Panc1 (cell line): ENCODE measurements at regions not wholly inside any gene's neighbourhood (a gene's known extent, or its start where the extent isn't known, plus 50 kb on each side); places are given as distances from the start of the nearest gene placed in this dataset.

Experiments used
- ATAC-seq: fragments of 200-7000 bp; cut with Tn5 transposase; 2 replicates; pipeline ENCODE4 v1.9.1; 2020; ENCODE audit warnings: mild to moderate bottlenecking, moderate library complexity
- BruUV-seq: library from RNA; stranded (reverse); fragments of 400-500 nt; replicated peaks from 2 replicates; lab custom pipeline; 2021; lab: Mats Ljungman, UMichigan
- CTCF ChIA-PET: fragments of 300-600 bp; sonication (Branson Sonifier 250); formaldehyde crosslinking; loops from one replicate; lab custom pipeline; 2022; ENCODE audit warnings: antibody characterized with exemption; lab: Charles Lee
- POLR2A ChIA-PET: fragments of 300-600 bp; sonication (Branson Sonifier 250); formaldehyde crosslinking; loops from one replicate; lab custom pipeline; 2022; ENCODE audit warnings: antibody characterized with exemption; lab: Charles Lee
- DNase-seq: peaks from one replicate; pipeline ENCODE4 v3.0.0-alpha.2; 2010; ENCODE audit warnings: low read depth, low spot score
- H3K27ac ChIP-seq: 2 replicates; pipeline ENCODE4 v1.5.1; 2011; ENCODE audit warnings: mild to moderate bottlenecking, low read length, inconsistent platforms
- H3K27me3 ChIP-seq: fragments of 200-500 bp; sonication (Bioruptor generic); 2 replicates; pipeline ENCODE4 v1.6.0; 2014; ENCODE audit warnings: low read length, inconsistent platforms; ENCODE audit not compliant: control insufficient read depth, insufficient read depth
- H3K36me3 ChIP-seq: fragments of 200-500 bp; sonication (Bioruptor generic); 2 replicates; pipeline ENCODE4 v1.5.1; 2014; ENCODE audit warnings: inconsistent platforms, mild to moderate bottlenecking, low read length, moderate library complexity; ENCODE audit not compliant: control insufficient read depth, insufficient read depth
- H3K4me1 ChIP-seq: 2 replicates; pipeline ENCODE4 v1.5.1; 2011; ENCODE audit warnings: inconsistent platforms, mild to moderate bottlenecking, low read length, moderate library complexity; ENCODE audit not compliant: control insufficient read depth, insufficient read depth
- H3K4me3 ChIP-seq, 2 experiments: 2 replicates each; pipeline ENCODE4 v1.5.1; 2011 to 2012; ENCODE audit warnings: low read depth in 2 of 2, low read length in 2 of 2, mild to moderate bottlenecking in 2 of 2, inconsistent platforms in 1 of 2, moderate library complexity in 1 of 2
- H3K9me3 ChIP-seq: fragments of 200-500 bp; sonication (Bioruptor generic); 2 replicates; pipeline ENCODE4 v1.5.1; 2014; ENCODE audit warnings: low read depth, mild to moderate bottlenecking, inconsistent platforms, low read length, moderate library complexity; ENCODE audit not compliant: control insufficient read depth, insufficient read depth
- CTCF ChIP-seq: fragments of 450-650 bp; IDR thresholded peaks from 2 replicates; pipeline ENCODE4 v1.5.1; 2017; ENCODE audit warnings: mild to moderate bottlenecking
- POLR2AphosphoS5 ChIP-seq: IDR thresholded peaks from 2 replicates; pipeline ENCODE4 v1.6.1; 2012; ENCODE audit warnings: mild to moderate bottlenecking, low read depth, low read length, moderate library complexity
- SIN3A ChIP-seq: IDR thresholded peaks from 2 replicates; pipeline ENCODE4 v1.6.1; 2012; ENCODE audit warnings: low read depth, mild to moderate bottlenecking, low read length, moderate library complexity, borderline replicate concordance; ENCODE audit not compliant: insufficient read depth
- TCF7L2 ChIP-seq: IDR thresholded peaks from 2 replicates; pipeline ENCODE4 v1.6.1; 2011; ENCODE audit warnings: mild to moderate bottlenecking, low read depth, low read length, inconsistent platforms
- in situ Hi-C: cut with HindIII; loops from 2 replicates; pipeline ENCODE4 v1.10.0; 2016; ENCODE audit warnings: low sequenced_read_pairs, low pct_unique_long_range_greater_than_20kb
- intact Hi-C: fragments of 100-400 bp; cut with micrococcal nuclease; formaldehyde crosslinking; loops from one replicate; pipeline ENCODE4 v1.10.0; 2022; ENCODE audit not compliant: unreplicated experiment
- TF ChIP-seq, protein P1 (sequence below), 2 experiments: IDR thresholded peaks; 2 replicates each; pipeline ENCODE4 v1.6.1; 2011 to 2012; ENCODE audit warnings: low read depth in 2 of 2, control low read depth in 1 of 2, low read length in 1 of 2, mild to moderate bottlenecking in 1 of 2, moderate library complexity in 1 of 2; ENCODE audit not compliant: insufficient read depth in 1 of 2

- Histone ChIP-seq H3K27ac (no peak overlapping the region), H3K4me3 (no peak overlapping the region), H3K9me3 (no peaks in the 10 kb centered on the region), H3K27me3 (no peaks in the 10 kb centered on the region), H3K36me3 (no peaks in the 10 kb centered on the region), H3K4me1 (no peaks in the 10 kb centered on the region)
- TF ChIP-seq CTCF, result no peak
- TF ChIP-seq, protein P1, sequence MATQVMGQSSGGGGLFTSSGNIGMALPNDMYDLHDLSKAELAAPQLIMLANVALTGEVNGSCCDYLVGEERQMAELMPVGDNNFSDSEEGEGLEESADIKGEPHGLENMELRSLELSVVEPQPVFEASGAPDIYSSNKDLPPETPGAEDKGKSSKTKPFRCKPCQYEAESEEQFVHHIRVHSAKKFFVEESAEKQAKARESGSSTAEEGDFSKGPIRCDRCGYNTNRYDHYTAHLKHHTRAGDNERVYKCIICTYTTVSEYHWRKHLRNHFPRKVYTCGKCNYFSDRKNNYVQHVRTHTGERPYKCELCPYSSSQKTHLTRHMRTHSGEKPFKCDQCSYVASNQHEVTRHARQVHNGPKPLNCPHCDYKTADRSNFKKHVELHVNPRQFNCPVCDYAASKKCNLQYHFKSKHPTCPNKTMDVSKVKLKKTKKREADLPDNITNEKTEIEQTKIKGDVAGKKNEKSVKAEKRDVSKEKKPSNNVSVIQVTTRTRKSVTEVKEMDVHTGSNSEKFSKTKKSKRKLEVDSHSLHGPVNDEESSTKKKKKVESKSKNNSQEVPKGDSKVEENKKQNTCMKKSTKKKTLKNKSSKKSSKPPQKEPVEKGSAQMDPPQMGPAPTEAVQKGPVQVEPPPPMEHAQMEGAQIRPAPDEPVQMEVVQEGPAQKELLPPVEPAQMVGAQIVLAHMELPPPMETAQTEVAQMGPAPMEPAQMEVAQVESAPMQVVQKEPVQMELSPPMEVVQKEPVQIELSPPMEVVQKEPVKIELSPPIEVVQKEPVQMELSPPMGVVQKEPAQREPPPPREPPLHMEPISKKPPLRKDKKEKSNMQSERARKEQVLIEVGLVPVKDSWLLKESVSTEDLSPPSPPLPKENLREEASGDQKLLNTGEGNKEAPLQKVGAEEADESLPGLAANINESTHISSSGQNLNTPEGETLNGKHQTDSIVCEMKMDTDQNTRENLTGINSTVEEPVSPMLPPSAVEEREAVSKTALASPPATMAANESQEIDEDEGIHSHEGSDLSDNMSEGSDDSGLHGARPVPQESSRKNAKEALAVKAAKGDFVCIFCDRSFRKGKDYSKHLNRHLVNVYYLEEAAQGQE (IDR thresholded peaks at IDR 0.05; ENCODE audit: insufficient read depth in 1 of 2, low read depth in 2 of 2, low read length in 1 of 2), result no peak
- TF ChIP-seq SIN3A, result no peak
- no peak for TF ChIP-seq POLR2AphosphoS5
- TF ChIP-seq TCF7L2, result no peak
- ChIA-PET CTCF (no interaction called here), POLR2A (no interaction called here)
- no TSS peak for BruUV-seq
- in situ Hi-C loops, result no loop called here
- DNase-seq, result no peak
- intact Hi-C loops, result no loop called here
- no peak for ATAC-seq
These were observed 484.8 kb upstream of the GRIA1 start for GRCh38 chr5:153005711-153006110.

- BruUV-seq, result no TSS peak
- intact Hi-C loops, result no loop called here
- Histone ChIP-seq H3K27me3 (no peaks in the 10 kb centered on the region), H3K4me3 (no peak overlapping the region), H3K4me1 (no peaks in the 10 kb centered on the region), H3K27ac (no peak overlapping the region), H3K9me3 (no peaks in the 10 kb centered on the region), H3K36me3 (no peaks in the 10 kb centered on the region)
- ATAC-seq, result no peak
- in situ Hi-C loops, result no loop called here
- POLR2A ChIA-PET, result no interaction called here
- no peak for DNase-seq
- CTCF ChIA-PET, result no interaction called here
- no peak for TF ChIP-seq TCF7L2
- TF ChIP-seq CTCF, result no peak
- TF ChIP-seq, protein P1 (IDR thresholded peaks at IDR 0.05; ENCODE audit: insufficient read depth in 1 of 2, low read depth in 2 of 2, low read length in 1 of 2), result no peak
These were observed 483.8 kb upstream of the GRIA1 start for GRCh38 chr5:153006681-153007080.
